CD14-positive monocyte (primary cell): ENCODE measurements at regions not wholly inside any gene's neighbourhood (a gene's known extent, or its start where the extent isn't known, plus 50 kb on each side); places are given as distances from the start of the nearest gene placed in this dataset.
"Not testable (repeated sequence)": the region's sequence is repeated elsewhere in the genome, so short reads cannot be mapped to it uniquely, and the experiment has no call there.

Experiments
- DNase-seq, 3 donors: peaks; one replicate each; pipeline ENCODE4 v3.0.0-alpha.2; 2011 to 2022
- H2AFZ ChIP-seq: 2 replicates; pipeline ENCODE4 v1.6.0; 2012; ENCODE audit warnings: mild to moderate bottlenecking, low read depth, low read length, inconsistent platforms; ENCODE audit not compliant: insufficient read depth, poor library complexity, severe bottlenecking
- H3K27ac ChIP-seq, 2 donors: 1 replicate in 1 of 2; 2 replicates in 1 of 2; pipeline ENCODE4 v1.5.1; 2012 to 2013; ENCODE audit warnings: low read length in 2 of 2, control low read depth in 1 of 2, inconsistent platforms in 1 of 2, low read depth in 1 of 2, mild to moderate bottlenecking in 1 of 2
- H3K27me3 ChIP-seq, 2 donors: one replicate each; pipeline versions ENCODE4 v1.6.0 to v1.6.1; 2011 to 2013; ENCODE audit warnings: low read length in 2 of 2; ENCODE audit not compliant: control insufficient read depth in 2 of 2, insufficient read depth in 2 of 2
- H3K36me3 ChIP-seq, 2 donors: replicated peaks in 1 of 2; 1 replicate in 1 of 2; 2 replicates in 1 of 2; pipeline versions ENCODE4 v1.5.1 to v1.6.1; 2012 to 2013; ENCODE audit warnings: low read length in 2 of 2, control low read depth in 1 of 2, inconsistent platforms in 1 of 2, mild to moderate bottlenecking in 1 of 2; ENCODE audit not compliant: insufficient read depth in 2 of 2, control insufficient read depth in 1 of 2
- H3K4me1 ChIP-seq, 2 donors: 1 replicate in 1 of 2; 2 replicates in 1 of 2; pipeline versions ENCODE4 v1.5.1 to v1.6.1; 2012 to 2013; ENCODE audit warnings: low read length in 2 of 2, control low read depth in 1 of 2, inconsistent platforms in 1 of 2, mild to moderate bottlenecking in 1 of 2, moderate library complexity in 1 of 2; ENCODE audit not compliant: insufficient read depth in 2 of 2, control insufficient read depth in 1 of 2
- H3K4me2 ChIP-seq: replicated peaks from 2 replicates; pipeline ENCODE3; 2012; ENCODE audit warnings: low read length, moderate library complexity, mild to moderate bottlenecking; ENCODE audit not compliant: poor library complexity, severe bottlenecking; ENCODE audit errors: extremely low read depth
- H3K4me3 ChIP-seq, 3 experiments: fragments of 200-600 bp in 1 of 3; sonication (generic) in 1 of 3; replicated peaks in 1 of 3; 1 replicate in 2 of 3; 2 replicates in 1 of 3; pipeline ENCODE4 v1.5.1; 2011 to 2013; ENCODE audit warnings: low read length in 3 of 3, mild to moderate bottlenecking in 3 of 3, control low read depth in 2 of 3, low read depth in 2 of 3, inconsistent platforms in 1 of 3, moderate library complexity in 1 of 3
- H3K79me2 ChIP-seq: 2 replicates; pipeline ENCODE4 v1.6.0; 2012; ENCODE audit warnings: mild to moderate bottlenecking, control low read depth, inconsistent platforms, low read length, moderate library complexity; ENCODE audit not compliant: insufficient read depth
- H3K9ac ChIP-seq: 2 replicates; pipeline ENCODE4 v1.6.0; 2017; ENCODE audit warnings: low read length, mild to moderate bottlenecking; ENCODE audit not compliant: insufficient read depth, poor library complexity, severe bottlenecking
- H3K9me3 ChIP-seq, 2 donors: replicated peaks in 1 of 2; 1 replicate in 1 of 2; 2 replicates in 1 of 2; pipeline versions ENCODE4 v1.5.1 to v1.6.1; 2012 to 2013; ENCODE audit warnings: low read length in 2 of 2, control low read depth in 1 of 2; ENCODE audit not compliant: control insufficient read depth in 1 of 2, insufficient read depth in 1 of 2
- H4K20me1 ChIP-seq: 2 replicates; pipeline ENCODE4 v1.6.0; 2012; ENCODE audit warnings: mild to moderate bottlenecking, low read length, control low read depth, moderate library complexity; ENCODE audit not compliant: insufficient read depth
- H3K27ac Mint-ChIP-seq, 7 donors: one replicate each; pipeline ENCODE4 v1.8.0; 2020; ENCODE audit warnings: mild to moderate bottlenecking in 7 of 7, mixed read lengths in 7 of 7, moderate library complexity in 6 of 7, inconsistent platforms in 2 of 7
- H3K27me3 Mint-ChIP-seq, 3 donors: one replicate each; pipeline ENCODE4 v1.8.0; 2021 to 2022; ENCODE audit warnings: low read depth in 3 of 3, mild to moderate bottlenecking in 3 of 3, mixed read lengths in 3 of 3, moderate library complexity in 3 of 3, inconsistent platforms in 1 of 3
- H3K36me3 Mint-ChIP-seq, 2 donors: one replicate each; pipeline ENCODE4 v1.8.0; 2020; ENCODE audit warnings: mixed read lengths in 2 of 2, inconsistent platforms in 1 of 2, mild to moderate bottlenecking in 1 of 2
- H3K4me1 Mint-ChIP-seq: one replicate; pipeline ENCODE4 v1.8.0; 2020; ENCODE audit warnings: mild to moderate bottlenecking, mixed read lengths
- H3K4me3 Mint-ChIP-seq, 2 donors: one replicate each; pipeline ENCODE4 v1.8.0; 2020; ENCODE audit warnings: mild to moderate bottlenecking in 2 of 2, mixed read lengths in 2 of 2, moderate library complexity in 1 of 2
- H3K9me3 Mint-ChIP-seq, 7 donors: one replicate each; pipeline ENCODE4 v1.8.0; 2020 to 2022; ENCODE audit warnings: mixed read lengths in 7 of 7, mild to moderate bottlenecking in 6 of 7, moderate library complexity in 6 of 7, inconsistent platforms in 2 of 7
- WGBS: methylation state at CpG from one replicate; pipeline ENCODE4 v1.1.5; 2013; ENCODE audit warnings: missing lambda C conversion rate; ENCODE audit not compliant: insufficient coverage; 5-methylcytosine and 5-hydroxymethylcytosine counted together
- intact Hi-C, 2 donors: fragments of 100-400 bp; cut with micrococcal nuclease; formaldehyde crosslinking; loops; one replicate each; pipeline versions ENCODE4 v1.15.0 to v1.15.1; 2023
- TF ChIP-seq, protein P1 (sequence below): fragments of 200-600 bp; IDR thresholded peaks from one replicate; pipeline ENCODE4 v1.8.0; 2022; ENCODE audit warnings: antibody characterized with exemption, mild to moderate bottlenecking

DNA sequence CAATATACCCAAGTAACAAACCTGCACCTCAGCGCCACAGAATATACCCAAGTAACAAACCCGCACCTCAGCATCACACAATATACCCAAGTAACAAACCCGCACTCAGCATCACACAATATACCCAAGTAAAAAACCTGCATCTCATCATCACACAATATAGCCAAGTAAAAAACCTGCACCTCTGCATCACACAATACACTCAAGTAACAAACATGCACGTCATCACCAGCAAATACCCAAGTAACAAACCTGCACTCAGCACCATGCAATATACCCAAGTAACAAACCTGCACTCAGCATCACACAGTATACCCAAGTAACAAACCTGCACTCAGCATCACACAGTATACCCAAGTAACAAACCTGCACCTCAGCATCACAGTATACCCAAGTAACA, 69.8 kb downstream of the UQCRFS1 start:
- Histone ChIP-seq H3K27ac (no peak overlapping the region), H3K4me2 (no peak overlapping the region), H3K79me2 (no peaks in the 10 kb centered on the region), H3K9me3 (peaks cover 45 to 46% of the 10 kb centered on the region in 2 donors), H3K4me1 (no peaks in the 10 kb centered on the region), H3K4me3 (no peak overlapping the region), H3K27me3 (no peaks in the 10 kb centered on the region), H3K36me3 (no peaks in the 10 kb centered on the region), H3K9ac (no peak overlapping the region), H2AFZ (no peak overlapping the region), H4K20me1 (no peaks in the 10 kb centered on the region)
- Mint-ChIP-seq H3K27me3 (no peaks in the 10 kb centered on the region), H3K9me3 (peaks cover 15 to 44% (median 34%) of the 10 kb centered on the region in 7 donors), H3K4me1 (no peaks in the 10 kb centered on the region), H3K27ac (no peak overlapping the region), H3K36me3 (no peaks in the 10 kb centered on the region), H3K4me3 (no peak overlapping the region)
- 96% methylated on average over 4 of the region's 4 CpGs for whole genome bisulfite sequencing
- no peak for DNase-seq
- TF ChIP-seq, protein P1, sequence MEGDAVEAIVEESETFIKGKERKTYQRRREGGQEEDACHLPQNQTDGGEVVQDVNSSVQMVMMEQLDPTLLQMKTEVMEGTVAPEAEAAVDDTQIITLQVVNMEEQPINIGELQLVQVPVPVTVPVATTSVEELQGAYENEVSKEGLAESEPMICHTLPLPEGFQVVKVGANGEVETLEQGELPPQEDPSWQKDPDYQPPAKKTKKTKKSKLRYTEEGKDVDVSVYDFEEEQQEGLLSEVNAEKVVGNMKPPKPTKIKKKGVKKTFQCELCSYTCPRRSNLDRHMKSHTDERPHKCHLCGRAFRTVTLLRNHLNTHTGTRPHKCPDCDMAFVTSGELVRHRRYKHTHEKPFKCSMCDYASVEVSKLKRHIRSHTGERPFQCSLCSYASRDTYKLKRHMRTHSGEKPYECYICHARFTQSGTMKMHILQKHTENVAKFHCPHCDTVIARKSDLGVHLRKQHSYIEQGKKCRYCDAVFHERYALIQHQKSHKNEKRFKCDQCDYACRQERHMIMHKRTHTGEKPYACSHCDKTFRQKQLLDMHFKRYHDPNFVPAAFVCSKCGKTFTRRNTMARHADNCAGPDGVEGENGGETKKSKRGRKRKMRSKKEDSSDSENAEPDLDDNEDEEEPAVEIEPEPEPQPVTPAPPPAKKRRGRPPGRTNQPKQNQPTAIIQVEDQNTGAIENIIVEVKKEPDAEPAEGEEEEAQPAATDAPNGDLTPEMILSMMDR: no peak
- intact Hi-C loops: no loop called here

DNA sequence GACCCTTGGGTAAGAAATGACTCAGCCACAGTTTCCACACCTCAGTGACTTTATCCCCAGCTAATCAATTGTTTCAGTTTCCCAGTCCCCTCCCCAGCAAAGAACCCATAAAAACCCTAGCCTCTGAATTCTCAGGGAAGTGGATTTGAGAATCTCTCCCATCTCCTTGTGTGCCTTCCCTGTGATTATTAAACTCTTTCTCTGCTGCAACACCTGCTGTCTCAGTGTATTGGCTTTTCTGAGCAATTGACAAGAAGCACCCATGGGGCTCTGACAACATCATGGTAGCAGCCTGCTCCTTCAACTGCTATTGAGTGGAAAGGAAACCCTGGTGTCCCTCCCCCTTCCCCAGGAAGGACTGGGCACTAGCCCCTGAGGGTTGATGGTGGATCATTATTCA, 73.7 kb downstream of the UQCRFS1 start:
- Histone ChIP-seq H3K9ac (no peak overlapping the region), H2AFZ (no peak overlapping the region), H3K27ac (no peak overlapping the region), H3K9me3 (peaks cover 40 to 46% of the 10 kb centered on the region in 2 donors), H3K4me3 (no peak overlapping the region), H3K36me3 (no peaks in the 10 kb centered on the region), H3K27me3 (no peaks in the 10 kb centered on the region), H3K4me1 (no peaks in the 10 kb centered on the region), H3K4me2 (no peak overlapping the region), H3K79me2 (no peaks in the 10 kb centered on the region), H4K20me1 (no peaks in the 10 kb centered on the region)
- no peak for DNase-seq
- TF ChIP-seq, protein P1: no peak
- H3K27me3 Mint-ChIP-seq: no peaks in the 10 kb centered on the region
- peaks cover 24 to 62% (median 46%) of the 10 kb centered on the region in 7 donors for H3K9me3 Mint-ChIP-seq
- H3K36me3 Mint-ChIP-seq: no peaks in the 10 kb centered on the region
- H3K27ac Mint-ChIP-seq: no peak overlapping the region
- intact Hi-C loops: no loop called here
- no peaks in the 10 kb centered on the region for H3K4me1 Mint-ChIP-seq
- H3K4me3 Mint-ChIP-seq: no peak overlapping the region

DNA sequence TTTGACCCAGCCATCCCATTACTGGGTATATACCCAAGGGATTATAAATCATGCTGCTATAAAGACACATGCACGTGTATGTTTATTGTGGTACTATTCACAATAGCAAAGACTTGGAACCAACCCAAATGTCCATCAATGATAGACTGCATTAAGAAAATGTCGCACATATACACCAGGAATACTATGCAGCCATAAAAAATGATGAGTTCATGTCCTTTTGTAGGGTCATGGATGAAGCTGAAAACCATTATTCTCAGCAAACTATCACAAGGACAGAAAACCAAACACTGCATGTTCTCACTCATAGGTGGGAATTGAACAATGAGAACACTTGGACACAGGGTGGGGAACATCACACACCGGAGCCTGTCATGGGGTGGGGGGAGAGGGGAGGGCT, 74.7 kb downstream of the UQCRFS1 start:
- H3K9me3 ChIP-seq: peaks cover 41 to 44% of the 10 kb centered on the region in 2 donors
- H3K27ac Mint-ChIP-seq, H3K27ac ChIP-seq, intact Hi-C loops, H3K4me3 ChIP-seq, H4K20me1 ChIP-seq, H3K4me3 Mint-ChIP-seq, DNase-seq, H2AFZ ChIP-seq, H3K79me2 ChIP-seq, H3K27me3 ChIP-seq, H3K4me1 ChIP-seq, H3K4me2 ChIP-seq, H3K4me1 Mint-ChIP-seq, H3K36me3 Mint-ChIP-seq, H3K9ac ChIP-seq, H3K36me3 ChIP-seq, H3K27me3 Mint-ChIP-seq: not testable (repeated sequence)
- no CpG with 5 or more reads among the region's 3 CpGs for WGBS
- H3K9me3 Mint-ChIP-seq: peaks cover 22 to 63% (median 49%) of the 10 kb centered on the region in 7 donors
